ES-I3 (cell line): ENCODE measurements at regions not wholly inside any gene's neighbourhood (a gene's known extent, or its start where the extent isn't known, plus 50 kb on each side); places are given as distances from the start of the nearest gene placed in this dataset.

ENCODE experiments used
- H3K36me3 ChIP-seq: 2 replicates; pipeline ENCODE4 v1.6.1; 2013; ENCODE audit warnings: mild to moderate bottlenecking, low read length, control low read depth, moderate library complexity; ENCODE audit not compliant: insufficient read depth
- H3K4me1 ChIP-seq: 2 replicates; pipeline ENCODE4 v1.6.1; 2013; ENCODE audit warnings: mild to moderate bottlenecking, control low read depth, low read length; ENCODE audit not compliant: insufficient read depth
- H3K9ac ChIP-seq: 2 replicates; pipeline ENCODE4 v1.6.1; 2013; ENCODE audit warnings: low read depth, mild to moderate bottlenecking, low read length, moderate library complexity
- H3K9me3 ChIP-seq: 2 replicates; pipeline ENCODE4 v1.6.1; 2013; ENCODE audit warnings: mild to moderate bottlenecking, low read length, moderate library complexity; ENCODE audit not compliant: control insufficient read depth, insufficient read depth

GRCh38 chr22:49603016-49603415, 224.7 kb downstream of the BRD1 start:
- H3K9me3 ChIP-seq: peaks cover 3% of the 10 kb centered on the region
- no peaks in the 10 kb centered on the region for H3K36me3 ChIP-seq
- H3K4me1 ChIP-seq: no peaks in the 10 kb centered on the region
- H3K9ac ChIP-seq: no peak overlapping the region

- H3K36me3 ChIP-seq: no peaks in the 10 kb centered on the region
- H3K9ac ChIP-seq: no peak overlapping the region
- H3K9me3 ChIP-seq: peaks cover 3% of the 10 kb centered on the region
- H3K4me1 ChIP-seq: no peaks in the 10 kb centered on the region
Measured at GRCh38 chr22:49602481-49602880, 225.2 kb downstream of the BRD1 start.

- Histone ChIP-seq H3K9me3 (peaks cover 3% of the 10 kb centered on the region), H3K4me1 (no peaks in the 10 kb centered on the region), H3K9ac (no peak overlapping the region), H3K36me3 (no peaks in the 10 kb centered on the region)
Measured at GRCh38 chr22:49601614-49602321, 225.9 kb downstream of the BRD1 start.

- no peak overlapping the region for H3K9ac ChIP-seq
- H3K9me3 ChIP-seq: peaks cover 3% of the 10 kb centered on the region
- no peaks in the 10 kb centered on the region for H3K4me1 ChIP-seq
- no peaks in the 10 kb centered on the region for H3K36me3 ChIP-seq
Measured at GRCh38 chr22:49600891-49601431, 226.7 kb downstream of the BRD1 start.

- Histone ChIP-seq H3K9ac (no peak overlapping the region), H3K9me3 (peaks cover 3% of the 10 kb centered on the region), H3K4me1 (no peaks in the 10 kb centered on the region), H3K36me3 (no peaks in the 10 kb centered on the region)
Measured at GRCh38 chr22:49600468-49600867, 227.2 kb downstream of the BRD1 start.

DNA sequence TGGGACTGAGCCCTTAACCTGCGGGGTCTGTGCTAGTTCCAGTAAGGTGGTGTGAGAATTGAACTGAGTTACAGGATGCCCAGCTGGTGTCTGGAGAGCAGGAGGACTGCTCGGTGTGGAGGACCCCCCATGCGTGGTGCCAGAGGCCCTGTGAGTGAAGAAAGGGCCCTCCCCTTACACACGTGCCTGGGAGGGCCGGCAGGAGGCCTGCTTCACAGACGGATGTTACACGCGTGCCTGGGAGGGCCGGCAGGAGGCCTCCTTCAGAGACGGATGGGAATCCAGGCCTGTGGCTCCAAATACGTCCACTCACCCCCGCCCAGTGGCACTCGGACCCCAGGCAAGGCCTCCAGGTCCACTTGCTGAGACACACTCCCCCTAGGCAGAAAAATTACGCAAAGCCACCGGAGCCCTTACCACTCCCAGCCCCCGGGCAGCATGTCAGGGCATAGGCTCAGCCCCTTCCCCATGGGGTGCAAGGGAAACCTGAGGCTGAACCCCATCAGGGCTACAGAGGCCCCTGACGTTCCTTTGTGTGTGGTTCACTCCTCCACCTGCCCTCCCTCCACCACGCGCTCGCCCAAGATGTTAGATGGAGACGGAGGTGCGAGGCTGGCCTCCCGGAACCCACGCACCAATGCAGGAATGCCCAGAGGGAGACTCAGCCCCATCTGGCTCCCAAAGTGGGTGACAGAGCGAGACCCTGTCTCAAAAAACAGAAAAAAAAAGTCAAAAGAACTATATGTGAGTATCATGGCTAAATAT, 227.8 kb downstream of the BRD1 start:
- H3K36me3 ChIP-seq: no peaks in the 10 kb centered on the region
- peaks cover 3% of the 10 kb centered on the region for H3K9me3 ChIP-seq
- H3K9ac ChIP-seq: no peak overlapping the region
- H3K4me1 ChIP-seq: no peaks in the 10 kb centered on the region

GRCh38 chr22:49599039-49599438, 228.6 kb downstream of the BRD1 start:
- H3K4me1 ChIP-seq: no peaks in the 10 kb centered on the region
- H3K9me3 ChIP-seq: no peaks in the 10 kb centered on the region
- no peaks in the 10 kb centered on the region for H3K36me3 ChIP-seq
- no peak overlapping the region for H3K9ac ChIP-seq

DNA sequence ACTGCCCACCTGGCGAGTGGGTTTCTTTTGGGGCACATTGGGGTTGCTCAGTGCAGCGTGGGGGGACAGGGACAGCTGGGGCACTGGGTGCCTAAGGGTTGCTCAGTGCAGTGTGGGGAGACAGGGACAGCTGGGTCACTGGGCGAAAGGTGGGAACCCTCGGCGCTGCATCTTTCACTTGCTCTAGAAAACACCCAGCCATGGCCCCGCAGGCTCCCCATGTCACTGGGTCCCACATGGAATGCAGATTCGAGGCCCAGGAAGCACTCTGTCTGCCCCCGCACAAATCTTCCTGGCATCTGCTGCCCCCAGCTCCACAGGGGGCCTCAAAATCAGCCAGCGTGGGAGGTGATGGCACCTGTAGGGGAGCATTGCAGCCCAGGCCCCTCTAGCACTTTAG, 229.3 kb downstream of the BRD1 start:
- H3K4me1 ChIP-seq: no peaks in the 10 kb centered on the region
- no peak overlapping the region for H3K9ac ChIP-seq
- no peaks in the 10 kb centered on the region for H3K36me3 ChIP-seq
- no peaks in the 10 kb centered on the region for H3K9me3 ChIP-seq

DNA sequence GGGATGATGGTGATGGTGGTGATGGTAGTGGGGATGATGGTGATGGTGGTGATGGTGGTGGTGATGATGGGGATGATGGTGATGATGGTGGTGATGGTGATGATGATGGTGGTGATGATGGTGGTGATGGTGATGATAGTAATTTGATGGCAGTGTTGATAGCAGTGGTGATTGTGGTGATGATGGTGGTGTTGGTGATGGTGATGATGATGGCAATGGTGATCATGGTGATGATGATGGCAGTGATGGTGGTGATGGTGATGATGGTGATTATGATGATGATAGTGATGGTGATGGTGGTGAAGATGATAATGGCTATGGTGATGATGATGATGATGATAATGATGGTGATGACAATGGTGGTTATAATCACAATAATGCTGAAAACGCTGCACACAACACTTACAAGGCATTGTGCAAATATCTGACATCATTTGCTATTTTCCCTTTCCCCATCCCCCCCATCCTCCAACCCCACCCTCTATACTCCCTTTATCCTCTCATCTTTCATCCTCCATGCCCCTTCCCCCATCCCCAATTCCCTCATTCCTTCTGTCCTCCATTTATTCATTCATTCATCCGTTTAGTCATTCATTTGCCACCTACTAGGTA, 230.1 kb downstream of the BRD1 start:
- H3K9ac ChIP-seq: no peak overlapping the region
- H3K36me3 ChIP-seq: no peaks in the 10 kb centered on the region
- no peaks in the 10 kb centered on the region for H3K9me3 ChIP-seq
- H3K4me1 ChIP-seq: no peaks in the 10 kb centered on the region

DNA sequence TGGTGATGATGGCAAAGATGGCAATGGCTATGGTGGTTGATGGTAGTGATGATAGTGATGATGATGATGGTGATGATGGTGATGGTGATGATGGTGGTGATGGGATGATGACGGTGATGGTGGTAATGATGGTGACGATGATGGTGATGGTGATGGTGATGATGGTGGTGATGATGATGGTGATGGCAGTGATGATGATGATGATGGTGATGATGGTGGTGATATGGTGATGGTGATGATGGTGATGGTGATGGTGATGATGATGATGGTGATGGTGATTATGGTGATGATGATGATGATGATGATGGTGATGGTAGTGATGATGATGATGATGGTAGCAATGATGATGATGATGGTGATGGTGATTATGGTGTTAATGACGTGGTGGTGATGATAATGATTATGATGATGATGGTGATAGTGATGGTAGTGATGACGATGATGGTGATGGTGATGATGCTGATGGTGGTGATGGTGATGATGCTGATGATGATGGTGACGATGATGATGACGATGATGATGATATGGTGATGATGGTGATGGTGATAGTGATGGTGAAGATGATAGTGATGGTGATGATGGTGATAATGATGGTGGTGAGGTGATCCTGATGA, 232.1 kb downstream of the BRD1 start:
- H3K9me3 ChIP-seq: no peaks in the 10 kb centered on the region
- H3K9ac ChIP-seq: no peak overlapping the region
- no peaks in the 10 kb centered on the region for H3K36me3 ChIP-seq
- H3K4me1 ChIP-seq: no peaks in the 10 kb centered on the region

DNA sequence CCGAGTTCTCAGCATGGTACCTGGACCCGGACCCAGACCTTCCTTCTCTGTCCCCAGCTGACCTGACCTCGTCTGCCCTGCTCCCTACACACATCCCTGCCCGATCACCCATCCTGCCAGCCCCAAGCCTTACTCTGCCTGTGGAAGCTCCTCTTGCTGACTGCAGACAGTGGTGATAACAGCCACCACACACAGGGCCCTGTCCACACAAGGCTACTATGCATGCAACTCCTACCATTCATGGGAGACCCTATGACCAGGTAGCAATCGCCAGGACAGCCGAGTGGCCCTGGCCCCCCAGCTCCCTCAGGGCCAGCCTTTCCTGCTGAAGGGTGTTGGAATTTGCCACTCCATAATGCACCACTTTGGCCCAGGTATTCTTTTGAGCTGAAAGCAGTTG, 233.6 kb downstream of the BRD1 start:
- no peaks in the 10 kb centered on the region for H3K4me1 ChIP-seq
- no peak overlapping the region for H3K9ac ChIP-seq
- H3K36me3 ChIP-seq: no peaks in the 10 kb centered on the region
- no peaks in the 10 kb centered on the region for H3K9me3 ChIP-seq

GRCh38 chr22:49593509-49593908, 234.2 kb downstream of the BRD1 start:
- Histone ChIP-seq H3K4me1 (no peaks in the 10 kb centered on the region), H3K36me3 (no peaks in the 10 kb centered on the region), H3K9me3 (no peaks in the 10 kb centered on the region), H3K9ac (no peak overlapping the region)

DNA sequence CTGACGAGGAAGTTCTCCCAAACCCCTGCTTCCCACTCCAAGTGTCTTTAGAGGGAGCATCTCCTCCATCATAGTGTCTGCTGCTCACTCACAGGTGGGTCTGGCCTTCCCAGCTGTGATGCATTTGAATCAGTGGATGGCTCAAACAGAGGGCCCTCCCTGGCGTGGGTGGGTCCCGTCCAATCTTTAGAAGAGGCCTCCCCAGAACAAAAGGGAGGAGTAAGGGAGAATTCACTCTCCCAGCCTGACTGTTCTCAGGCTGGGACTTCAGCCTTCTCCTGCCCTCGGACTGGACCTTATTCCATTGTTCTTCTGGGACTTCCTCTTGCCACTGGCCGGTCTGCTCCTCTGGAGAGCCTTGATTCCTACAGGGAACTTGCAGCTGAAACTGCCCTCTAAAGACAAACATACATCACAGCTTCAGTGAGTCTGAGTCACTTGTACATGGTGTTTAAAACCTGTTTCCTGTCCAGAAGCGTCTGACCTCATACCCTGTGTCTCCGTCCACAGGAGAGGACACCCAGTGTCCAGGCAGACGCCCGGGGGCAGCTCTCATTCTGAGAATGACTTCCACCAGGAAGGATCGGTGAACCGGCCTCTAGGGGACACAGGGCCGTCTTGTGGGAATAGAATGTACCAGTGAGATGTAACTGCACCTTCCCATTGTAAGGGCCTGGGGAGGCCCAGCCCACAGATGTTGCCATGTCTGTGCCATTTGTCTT, 234.7 kb downstream of the BRD1 start:
- Histone ChIP-seq H3K36me3 (no peaks in the 10 kb centered on the region), H3K9ac (no peak overlapping the region), H3K4me1 (no peaks in the 10 kb centered on the region), H3K9me3 (no peaks in the 10 kb centered on the region)

GRCh38 chr22:49590851-49591445, 236.7 kb downstream of the BRD1 start:
- no peaks in the 10 kb centered on the region for H3K9me3 ChIP-seq
- H3K9ac ChIP-seq: no peak overlapping the region

More at GRCh38 chr22:49590851-49591445, 236.7 kb downstream of the BRD1 start:
- H3K36me3 ChIP-seq: no peaks in the 10 kb centered on the region
- H3K4me1 ChIP-seq: no peaks in the 10 kb centered on the region
